HG03060 (cell line): ENCODE measurements at regions not wholly inside any gene's neighbourhood (a gene's known extent, or its start where the extent isn't known, plus 50 kb on each side); places are given as distances from the start of the nearest gene placed in this dataset.

Source experiments
- ATAC-seq: cut with Tn5 transposase; IDR thresholded peaks from one replicate; pipeline ENCODE4 v1.9.1; 2021; ENCODE audit warnings: low read depth, moderate number of reproducible peaks; ENCODE audit not compliant: unreplicated experiment

DNA sequence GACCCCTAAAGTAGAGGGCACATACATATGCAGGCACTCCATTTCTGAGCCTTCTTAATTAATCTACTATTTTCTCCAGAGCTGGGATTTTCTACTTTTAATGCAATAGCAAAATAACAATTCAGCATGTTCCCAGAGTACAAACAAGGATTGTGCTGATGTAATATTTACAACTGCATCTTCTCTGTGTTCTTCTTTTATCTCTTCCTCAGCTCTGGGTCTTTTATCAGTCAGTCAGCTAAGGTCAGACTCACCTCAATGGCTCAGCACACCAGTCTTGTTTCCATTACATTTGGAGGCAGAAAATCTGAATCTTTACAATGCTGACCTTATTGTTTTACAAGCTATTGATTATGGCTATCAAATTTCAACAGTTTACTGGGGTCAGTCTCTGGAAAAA is 323.3 kb upstream of the NR5A2 start:
- no peak for ATAC-seq

DNA sequence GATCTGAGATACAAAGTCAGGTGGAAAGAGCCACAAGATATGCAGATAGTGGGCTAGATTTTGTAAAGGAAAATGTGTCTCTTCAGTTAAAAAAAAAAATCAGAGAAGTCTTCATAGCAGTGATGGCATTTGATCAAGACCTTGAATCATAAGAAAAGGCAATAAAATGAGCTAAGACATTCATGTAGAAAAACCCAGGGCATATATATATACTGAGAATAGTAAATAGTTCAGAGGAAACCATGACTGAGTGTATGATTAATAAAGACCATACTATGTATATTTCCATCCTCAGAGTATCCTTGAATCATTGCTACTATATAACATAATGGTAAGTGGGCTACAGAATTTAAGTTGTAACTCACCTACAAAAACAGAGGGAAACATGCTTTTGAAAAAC is 321.7 kb upstream of the NR5A2 start:
- no peak for ATAC-seq

DNA sequence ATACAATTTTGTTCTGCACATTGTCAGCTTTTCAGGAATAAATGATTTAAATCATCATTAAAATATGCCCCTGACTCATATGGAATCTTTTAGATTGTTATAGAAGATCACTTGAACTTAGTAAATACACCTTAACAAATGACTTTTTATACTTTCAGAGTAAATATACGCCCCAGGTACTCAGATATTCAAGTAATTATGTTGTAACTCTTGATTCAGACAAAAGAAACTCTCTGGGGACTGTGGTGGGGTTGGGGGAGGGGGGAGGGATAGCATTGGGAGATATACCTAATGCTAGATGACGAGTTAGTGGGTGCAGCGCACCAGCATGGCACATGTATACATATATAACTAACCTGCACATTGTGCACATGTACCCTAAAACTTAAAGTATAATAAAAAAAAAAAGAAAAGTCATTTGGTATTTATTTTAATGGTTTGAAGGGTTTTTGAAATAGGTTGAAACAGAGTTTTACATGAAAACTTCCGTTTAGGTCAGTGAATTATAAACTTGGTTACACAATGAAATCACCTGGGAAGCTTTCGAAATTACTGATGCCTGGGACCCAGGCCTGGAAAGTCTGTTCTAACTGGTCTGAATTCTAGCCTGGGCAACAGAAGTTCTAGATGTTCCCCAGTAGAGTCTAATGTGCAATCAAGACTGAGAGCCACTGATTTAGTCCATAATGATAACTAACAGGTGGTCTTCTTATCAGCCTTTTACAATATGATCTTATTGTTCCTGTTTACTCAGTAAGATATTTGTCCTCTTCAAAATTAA is 320.5 kb upstream of the NR5A2 start:
- ATAC-seq, result no peak

DNA sequence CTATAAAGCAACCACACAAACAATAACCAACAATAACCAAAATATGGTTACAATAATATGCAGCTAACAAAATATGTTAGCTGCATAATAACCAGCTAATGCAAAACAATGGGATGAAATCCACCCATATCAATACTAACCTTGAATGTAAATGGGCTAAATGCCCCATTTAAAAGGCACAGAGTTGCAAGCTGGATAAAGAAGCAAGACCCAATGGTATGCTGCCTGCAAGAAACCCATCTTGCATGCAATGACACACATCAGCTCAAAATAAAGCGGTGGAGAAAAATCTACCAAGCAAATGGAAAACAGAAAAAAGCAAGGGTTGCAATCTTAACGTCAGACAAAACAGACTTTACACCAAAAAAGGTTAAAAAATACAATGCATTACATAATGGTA is 316.5 kb upstream of the NR5A2 start:
- no peak for ATAC-seq

DNA sequence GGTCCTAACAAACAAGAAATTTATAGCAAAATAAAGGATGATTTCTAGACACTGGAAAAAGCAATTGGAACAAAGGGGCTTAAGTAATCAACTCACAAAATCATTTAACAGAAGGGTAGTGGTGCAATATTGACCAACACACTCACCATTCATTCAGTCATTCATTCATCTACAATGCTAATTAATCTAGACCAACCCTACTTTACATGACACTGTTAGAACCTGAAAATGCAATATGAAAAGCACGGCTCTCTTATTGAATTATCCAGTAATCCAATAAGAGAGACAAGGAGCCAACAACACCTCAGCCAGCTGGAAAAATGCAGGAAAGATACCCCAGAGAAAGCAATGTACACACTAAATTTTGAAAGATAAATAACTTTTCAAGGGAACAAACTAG is 310.8 kb upstream of the NR5A2 start:
- no peak for ATAC-seq

DNA sequence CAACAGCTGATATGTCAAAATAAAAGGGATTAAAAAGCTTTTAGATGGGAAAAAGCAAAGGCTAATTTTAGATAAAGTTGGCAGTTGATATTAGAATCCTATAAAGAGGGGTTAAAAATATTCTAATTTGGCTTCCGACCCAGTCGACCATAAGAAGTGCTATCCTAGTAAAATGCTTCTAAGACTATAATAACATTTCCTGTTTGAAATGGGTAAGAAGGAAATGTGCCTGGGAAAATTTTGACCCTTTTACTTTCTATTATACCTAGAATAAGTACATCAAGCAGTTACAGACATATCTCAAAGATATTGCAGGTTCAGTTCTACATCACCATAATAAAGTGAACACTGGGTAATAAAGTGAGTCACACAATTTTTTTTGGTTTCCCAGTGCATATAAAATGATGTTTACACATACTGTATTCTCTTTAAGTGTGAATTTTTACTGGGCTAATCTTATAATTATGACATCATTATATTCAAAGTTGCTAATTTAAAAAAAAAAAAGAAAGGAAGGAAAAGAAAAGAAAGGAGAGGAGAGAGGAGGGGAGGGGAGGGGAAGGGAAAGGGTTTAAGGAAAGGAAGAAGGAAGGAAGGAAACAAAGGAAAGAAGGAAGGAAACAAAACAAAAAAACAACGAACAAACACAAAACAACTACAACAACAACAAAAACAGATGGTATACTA is 308.2 kb upstream of the NR5A2 start:
- no peak for ATAC-seq

DNA sequence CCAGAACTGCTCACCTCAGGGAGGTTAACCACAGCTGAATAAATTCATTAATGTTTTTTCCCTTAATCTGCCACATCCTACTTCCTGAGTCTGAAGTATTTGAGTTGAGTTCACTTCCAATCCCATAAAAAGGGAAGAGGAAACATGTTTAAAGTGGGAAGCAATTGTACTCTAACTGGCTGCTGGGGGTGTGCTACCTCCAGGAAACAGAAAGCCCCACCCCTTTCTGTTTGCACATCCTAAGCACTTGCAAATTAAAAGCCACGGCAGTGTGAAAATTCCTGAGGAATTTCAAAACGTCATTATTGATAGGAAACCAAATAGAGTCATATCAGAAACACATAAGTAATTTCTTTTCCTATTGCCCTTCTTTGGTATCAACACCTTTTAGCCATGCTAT is 307.0 kb upstream of the NR5A2 start:
- no peak for ATAC-seq

DNA sequence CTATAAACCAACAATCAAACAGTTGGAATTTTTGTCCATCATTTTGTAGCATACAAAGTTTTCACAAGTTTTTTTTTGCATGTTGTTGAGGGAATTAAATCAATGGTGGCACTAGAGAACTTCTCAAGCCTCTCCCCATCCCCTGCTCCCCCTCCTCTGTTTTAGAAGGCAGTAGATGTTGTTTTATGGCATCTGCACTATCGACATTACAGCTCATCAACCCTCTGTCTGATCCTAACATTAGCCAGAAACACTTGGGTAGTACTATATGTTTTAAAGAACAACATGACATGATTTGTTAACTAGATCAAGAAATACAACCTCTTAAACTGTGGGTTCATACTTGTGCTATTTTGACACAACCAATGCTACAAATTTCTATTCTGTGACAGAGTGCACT is 306.5 kb upstream of the NR5A2 start:
- no peak for ATAC-seq

DNA sequence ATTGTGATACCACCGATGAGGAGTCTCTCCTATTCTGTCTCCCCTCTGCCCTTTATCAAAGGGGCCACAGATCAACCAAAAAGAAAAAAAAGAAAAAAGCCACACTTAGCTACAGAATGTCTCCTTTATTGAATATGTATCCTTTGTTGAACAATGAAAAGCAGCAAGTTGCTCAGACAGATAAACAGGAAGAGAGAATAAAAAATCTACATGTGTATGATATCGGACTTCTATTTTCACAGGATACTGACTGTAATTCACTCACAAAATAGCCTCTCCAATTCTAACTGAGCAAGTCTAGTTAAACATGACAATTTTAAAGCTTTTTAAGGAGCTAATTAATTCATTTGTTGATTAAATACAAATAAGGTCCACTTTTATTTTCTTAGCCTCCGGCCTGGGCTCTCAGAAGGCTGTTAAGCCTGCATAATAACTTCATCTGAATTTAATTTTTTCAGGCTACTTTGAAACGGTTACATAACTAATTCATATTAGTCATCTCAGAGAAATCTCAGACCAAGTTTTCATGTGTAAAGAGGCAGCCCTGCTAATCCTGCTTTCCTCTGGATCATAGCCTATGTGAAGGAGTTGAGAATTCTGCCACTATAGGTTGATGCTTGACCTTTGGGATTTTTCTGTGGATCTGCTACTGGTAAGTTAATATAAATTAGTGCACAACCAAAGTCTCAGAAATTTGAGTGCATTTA is 304.1 kb upstream of the NR5A2 start:
- ATAC-seq, result no peak

DNA sequence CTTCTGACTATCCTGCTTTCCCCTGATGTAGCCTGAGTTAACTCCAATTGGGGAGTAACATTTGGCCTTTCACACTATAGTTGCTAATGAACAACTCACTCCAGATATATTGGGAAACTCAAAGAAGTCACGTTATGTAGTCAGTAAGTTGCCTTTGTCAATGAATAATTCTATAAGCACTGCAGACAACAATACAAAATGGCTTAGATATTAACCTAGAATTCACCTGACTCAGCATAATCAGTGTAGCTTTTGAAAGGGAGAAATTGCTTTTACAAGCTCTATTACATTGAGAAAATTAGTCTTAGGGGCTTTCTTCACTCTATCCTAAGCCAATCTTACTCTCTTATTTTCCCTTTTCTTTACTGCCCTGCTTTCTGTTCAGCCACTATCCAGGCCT is 303.5 kb upstream of the NR5A2 start:
- ATAC-seq, result no peak

DNA sequence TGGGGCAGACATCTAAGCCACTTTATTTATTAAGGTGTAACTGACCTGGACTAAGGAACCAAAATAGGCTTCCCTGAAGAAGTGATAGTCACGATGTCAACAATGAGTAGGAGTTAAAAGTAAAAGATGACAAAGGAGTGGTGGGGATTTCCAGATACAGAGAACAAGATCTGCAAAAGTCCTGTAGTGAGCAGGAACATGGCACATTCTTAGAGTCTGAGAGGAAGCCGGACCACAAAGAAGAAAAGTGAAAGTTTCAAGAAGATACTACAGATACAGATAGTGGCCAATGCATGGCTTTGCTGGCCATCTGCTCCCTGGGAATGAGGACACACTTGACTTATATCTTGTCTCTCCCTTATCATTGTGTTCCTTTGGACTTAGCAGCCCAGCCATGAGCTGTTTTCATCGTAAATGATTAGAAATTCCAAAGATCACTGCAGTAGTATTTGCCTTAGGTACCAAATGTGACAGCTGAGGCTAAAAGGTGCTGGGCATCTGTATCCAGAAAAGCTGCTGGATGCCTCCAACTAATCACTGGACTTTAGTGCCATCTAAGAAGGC is 302.4 kb upstream of the NR5A2 start:
- ATAC-seq, result peak; percentile 74

DNA sequence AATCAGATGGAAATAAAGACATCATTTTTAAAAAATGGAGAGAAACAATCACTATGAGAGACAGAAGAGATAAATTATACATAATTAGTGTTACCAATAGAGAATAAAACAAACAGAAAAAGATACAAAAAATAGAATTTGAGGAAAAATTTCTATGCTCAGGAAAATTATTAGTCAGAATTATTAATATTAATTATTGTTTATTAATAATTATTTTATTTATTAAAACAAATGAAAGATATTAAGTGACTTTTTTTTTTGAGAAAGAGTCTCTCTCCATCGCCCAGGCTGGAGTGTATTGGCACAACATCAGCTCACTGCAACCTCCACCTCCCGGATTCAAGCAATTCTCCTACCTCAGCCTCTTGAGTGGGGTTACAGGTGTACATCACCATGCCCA is 299.8 kb upstream of the NR5A2 start:
- ATAC-seq, result no peak

DNA sequence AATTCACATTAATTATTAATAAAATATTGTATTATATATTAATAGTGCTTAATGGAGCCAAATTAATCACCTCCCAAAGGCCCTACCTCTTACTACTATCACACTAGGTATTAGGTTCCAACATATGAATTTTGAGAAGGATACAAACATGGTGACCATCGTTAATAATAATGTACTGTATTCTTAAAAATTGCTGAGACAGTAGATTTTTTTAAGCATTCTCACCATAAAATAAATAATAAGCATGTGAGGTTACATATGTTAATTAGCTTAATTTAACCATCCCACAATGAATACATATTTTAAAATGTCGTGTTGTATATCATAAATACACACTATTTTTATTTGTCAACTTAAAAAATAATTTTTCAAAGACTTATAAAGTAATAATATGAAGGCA is 299.2 kb upstream of the NR5A2 start:
- ATAC-seq, result no peak

DNA sequence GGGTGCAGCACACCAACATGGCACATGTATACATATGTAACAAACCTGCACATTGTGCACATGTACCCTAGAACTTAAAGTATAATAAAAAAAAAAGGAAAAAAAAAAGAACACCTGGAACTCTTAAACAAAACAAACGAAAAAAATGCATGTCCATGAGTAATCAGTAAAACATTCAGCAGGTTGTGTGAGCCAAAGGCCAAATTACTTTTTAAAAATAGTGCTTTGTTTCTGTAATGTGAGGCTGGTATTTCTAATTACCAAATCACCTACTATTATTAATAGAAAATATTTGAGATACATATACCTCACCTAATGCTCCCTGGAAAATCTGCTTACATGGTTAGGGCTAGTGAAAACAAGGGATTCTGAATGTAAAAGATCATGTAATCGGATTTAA is 294.4 kb upstream of the NR5A2 start:
- no peak for ATAC-seq

DNA sequence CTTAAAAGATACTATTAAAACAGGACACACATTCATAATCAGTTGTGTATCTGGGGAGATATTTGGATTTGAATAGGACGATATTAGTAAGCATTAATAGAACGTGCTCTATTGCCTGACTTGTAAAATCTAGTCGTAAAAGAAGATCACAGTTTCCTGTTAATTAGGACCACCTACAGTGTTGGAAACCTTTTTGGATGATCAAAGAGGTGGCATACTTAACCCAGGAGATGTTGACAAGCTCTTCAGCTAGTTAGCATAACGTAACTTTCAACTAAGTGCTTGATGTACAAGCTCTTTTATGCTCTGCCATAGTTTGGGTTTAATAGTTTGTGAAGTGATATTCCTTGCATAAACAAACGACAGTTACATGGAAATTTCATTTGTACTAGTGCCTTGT is 293.3 kb upstream of the NR5A2 start:
- no peak for ATAC-seq

DNA sequence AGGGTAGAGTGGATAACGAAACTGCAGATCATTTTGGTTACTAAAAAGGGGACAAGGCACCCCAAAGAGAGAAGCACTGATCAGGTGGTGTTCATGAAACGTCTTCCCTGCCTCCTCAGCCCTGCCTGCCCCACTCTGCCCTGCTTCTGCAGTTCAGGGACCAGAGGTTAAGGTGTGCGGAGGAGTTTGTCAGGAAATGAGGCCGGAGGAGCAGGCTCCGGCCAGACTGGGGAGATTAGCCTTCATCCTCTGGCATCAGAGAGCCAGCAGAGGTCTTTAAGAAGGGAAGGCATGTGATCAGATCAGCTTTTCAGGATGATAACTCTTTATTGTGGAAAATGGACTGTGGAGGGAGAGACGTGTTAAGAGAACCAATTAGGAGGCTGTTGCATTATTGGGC is 291.9 kb upstream of the NR5A2 start:
- ATAC-seq, result no peak

DNA sequence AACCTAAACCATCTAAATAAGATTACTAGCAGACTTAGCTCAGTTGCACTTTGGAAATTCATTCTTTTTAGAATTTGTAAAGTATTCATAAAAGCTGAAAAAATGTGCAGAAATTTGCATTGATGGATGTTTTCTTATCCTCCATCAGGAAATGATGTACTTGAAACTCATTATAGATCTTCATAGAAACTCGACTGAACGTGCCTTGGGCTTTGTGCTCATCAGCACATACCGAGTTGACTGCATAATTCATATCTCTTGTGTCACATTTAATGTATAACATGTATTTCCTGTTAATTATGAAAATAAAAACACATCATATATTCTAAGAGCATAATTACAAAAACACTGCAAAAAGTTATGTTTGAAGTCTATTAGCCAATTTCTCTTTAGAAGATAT is 290.9 kb upstream of the NR5A2 start:
- no peak for ATAC-seq

DNA sequence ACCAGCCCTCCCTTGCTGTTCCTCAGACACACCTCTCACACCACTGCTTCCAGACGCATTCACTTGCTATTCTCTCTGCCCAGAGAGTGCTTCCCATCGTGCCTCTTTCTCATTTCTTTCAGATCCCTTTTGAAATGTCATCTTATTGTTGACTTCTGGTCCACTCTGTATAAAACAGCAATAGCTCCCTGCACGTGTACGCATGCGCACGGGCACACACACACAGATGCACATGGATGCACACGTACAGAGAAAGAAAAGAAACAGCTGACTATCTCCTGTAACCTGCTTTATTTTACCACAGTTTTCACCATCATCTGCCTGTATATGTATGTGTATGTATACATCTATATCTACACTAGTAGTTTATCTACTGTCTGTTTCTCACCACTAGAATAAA is 285.9 kb upstream of the NR5A2 start:
- no peak for ATAC-seq

DNA sequence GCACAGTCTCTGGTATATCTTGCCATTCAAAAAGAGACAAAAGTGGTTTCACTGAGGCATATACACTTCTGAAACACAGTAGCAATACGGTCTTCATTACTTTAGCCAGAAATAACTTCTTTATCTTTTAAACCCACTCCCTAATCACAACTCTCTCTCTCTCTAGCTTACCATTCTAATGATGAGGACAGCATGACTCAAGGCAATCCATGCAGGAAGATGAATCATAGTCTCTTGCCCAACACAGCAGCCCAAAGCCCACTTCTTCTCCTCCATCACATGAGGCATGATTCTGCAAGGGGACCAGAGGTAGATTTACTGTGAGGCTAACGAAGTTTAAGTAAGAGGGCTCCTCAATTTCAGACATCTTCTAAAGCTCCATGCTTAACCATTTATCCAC is 285.0 kb upstream of the NR5A2 start:
- ATAC-seq, result no peak

DNA sequence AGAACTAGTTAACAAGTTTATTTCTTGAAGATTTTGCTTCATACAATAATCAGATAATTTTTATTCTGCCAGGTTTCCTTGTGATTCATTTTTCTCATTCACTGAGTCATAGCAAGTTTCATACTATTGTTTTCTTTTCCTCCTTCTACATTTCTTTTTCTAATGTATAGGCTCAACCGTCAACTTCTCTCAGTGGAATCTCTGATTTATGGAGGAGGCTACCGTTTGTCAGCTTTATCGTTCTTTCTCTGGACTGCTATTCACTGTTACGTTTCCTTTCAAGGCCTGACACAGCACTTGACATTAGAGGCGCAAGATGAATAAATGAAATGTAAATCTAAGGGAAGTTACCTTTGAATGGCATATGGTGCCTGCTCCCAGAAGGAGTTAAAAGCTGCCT is 284.3 kb upstream of the NR5A2 start:
- ATAC-seq, result no peak

DNA sequence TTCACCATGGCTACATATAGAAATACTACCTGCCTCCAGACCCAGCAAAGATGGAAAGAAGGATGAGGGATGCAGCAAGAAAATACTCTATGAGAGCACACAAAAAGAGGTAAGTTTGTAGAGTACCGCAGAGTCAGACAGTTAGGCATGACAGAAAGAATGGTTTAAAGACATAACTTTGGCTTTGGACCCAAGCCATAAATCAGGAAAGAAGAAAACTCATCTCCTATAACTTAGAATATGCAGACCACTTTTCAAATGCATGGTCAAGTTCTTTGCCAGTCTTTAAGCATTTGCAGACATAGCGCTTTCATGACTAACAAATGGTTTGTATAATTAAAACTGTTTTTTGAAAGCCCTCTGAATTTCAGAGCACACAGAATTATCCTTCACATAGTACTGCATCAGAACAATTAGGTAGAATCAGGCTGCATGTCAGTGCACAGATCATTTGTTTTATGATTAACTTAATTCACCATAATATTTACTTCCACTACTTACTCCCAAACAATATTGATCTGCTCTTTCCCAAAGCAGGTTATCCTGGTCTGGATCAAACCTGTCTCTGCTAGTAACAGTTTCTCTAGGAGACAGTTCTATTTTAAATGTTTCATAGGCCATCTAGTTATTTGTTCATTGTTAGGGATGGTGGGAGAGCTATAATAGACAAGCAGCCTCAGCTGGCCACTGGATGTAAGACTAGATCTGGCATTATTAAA is 280.7 kb upstream of the NR5A2 start:
- ATAC-seq, result no peak
